PC-9 (cell line): ENCODE measurements at regions not wholly inside any gene's neighbourhood (a gene's known extent, or its start where the extent isn't known, plus 50 kb on each side); places are given as distances from the start of the nearest gene placed in this dataset.

Experiments
- EZH2 ChIP-seq: fragments of 200-600 bp; sonication (generic); IDR thresholded peaks from 2 replicates; pipeline ENCODE4 v1.8.0; 2017; ENCODE audit warnings: antibody characterized with exemption, low read depth
- TF ChIP-seq, protein P1 (sequence below): fragments of 200-600 bp; sonication (generic); conservative IDR thresholded peaks from 2 replicates; pipeline ENCODE4 v1.6.1; 2017; ENCODE audit warnings: mixed run types, antibody characterized with exemption, mild to moderate bottlenecking, moderate library complexity

DNA sequence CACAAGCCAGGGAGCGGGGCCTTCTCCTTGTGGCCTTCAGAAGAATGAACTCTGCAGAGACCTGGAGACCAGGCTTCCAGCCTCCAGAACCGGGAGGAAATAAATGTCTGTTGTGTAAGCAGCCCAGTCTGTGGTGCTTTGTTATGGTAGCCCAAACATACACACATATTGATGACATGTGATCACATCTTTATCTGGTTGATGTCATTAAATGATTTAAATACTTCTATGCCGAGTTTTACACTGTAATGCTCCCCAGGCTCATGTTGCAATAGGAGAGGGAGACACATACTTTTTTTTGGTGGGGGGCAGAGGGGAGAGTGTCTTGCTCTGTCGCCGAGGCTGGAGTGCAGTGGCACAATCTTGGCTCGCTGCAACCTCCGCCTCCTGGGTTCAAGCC is 188.0 kb upstream of the IRS2 start:
- TF ChIP-seq, protein P1, sequence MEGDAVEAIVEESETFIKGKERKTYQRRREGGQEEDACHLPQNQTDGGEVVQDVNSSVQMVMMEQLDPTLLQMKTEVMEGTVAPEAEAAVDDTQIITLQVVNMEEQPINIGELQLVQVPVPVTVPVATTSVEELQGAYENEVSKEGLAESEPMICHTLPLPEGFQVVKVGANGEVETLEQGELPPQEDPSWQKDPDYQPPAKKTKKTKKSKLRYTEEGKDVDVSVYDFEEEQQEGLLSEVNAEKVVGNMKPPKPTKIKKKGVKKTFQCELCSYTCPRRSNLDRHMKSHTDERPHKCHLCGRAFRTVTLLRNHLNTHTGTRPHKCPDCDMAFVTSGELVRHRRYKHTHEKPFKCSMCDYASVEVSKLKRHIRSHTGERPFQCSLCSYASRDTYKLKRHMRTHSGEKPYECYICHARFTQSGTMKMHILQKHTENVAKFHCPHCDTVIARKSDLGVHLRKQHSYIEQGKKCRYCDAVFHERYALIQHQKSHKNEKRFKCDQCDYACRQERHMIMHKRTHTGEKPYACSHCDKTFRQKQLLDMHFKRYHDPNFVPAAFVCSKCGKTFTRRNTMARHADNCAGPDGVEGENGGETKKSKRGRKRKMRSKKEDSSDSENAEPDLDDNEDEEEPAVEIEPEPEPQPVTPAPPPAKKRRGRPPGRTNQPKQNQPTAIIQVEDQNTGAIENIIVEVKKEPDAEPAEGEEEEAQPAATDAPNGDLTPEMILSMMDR: no peak
- TF ChIP-seq EZH2: no peak
